ENCODE measurements at regions not wholly inside any gene's neighbourhood (a gene's known extent, or its start where the extent isn't known, plus 50 kb on each side); places are given as distances from the start of the nearest gene placed in this dataset.
"Not testable (repeated sequence)": the region's sequence is repeated elsewhere in the genome, so short reads cannot be mapped to it uniquely, and the experiment has no call there.

DNA sequence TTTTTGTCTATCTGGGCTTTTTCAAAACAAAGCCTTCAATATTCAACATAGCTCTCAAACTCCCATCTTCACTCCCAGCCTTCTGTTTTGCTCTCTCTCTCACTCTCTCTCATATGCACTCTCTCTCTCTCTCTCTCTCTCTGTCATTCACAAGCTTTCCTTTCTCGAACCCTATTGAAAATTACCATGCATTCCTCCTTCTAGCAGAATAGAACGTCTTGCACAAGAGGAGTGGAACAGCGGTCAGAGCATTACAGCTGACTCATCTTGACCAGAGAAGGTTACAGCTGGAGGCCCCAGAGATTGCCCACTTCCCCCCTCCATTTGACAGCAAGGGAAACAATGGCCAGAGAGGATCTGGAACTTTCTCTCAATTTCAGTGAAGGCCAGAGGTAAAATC is 51.0 kb upstream of the LIFR start:
- DNase-seq (ENCODE audit: low read depth): peak; percentile 99

DNA sequence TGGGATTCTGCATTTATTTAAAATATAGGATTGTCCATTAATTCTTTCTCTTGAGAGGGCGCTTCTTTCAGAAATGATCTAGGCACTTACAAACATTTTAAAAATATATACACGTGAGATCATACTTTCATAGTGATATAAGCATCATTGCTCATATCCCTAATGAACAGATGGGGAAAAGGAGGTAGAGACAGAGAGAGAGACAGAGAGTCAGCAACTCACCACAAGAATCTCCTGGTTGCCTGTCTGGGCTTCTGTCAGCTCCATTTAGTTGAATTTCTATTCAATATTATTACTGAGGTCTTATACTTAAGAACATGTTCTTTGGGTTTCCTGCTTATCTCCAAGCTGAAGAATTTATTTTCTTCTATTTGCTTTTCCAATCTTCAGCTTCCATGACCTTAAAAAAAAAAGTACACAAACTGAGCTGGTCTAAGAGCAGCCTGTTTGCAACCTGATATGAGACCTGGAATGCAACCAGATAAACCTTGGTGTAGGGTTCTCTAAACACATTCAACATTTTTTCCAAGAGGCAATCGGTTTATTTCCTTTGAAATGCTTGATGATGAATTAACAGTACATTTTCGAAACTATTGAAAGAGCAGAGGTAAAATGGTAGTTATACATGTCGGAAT is 51.6 kb upstream of the LIFR start:
- DNase-seq (ENCODE audit: low read depth): peak; percentile 95

DNA sequence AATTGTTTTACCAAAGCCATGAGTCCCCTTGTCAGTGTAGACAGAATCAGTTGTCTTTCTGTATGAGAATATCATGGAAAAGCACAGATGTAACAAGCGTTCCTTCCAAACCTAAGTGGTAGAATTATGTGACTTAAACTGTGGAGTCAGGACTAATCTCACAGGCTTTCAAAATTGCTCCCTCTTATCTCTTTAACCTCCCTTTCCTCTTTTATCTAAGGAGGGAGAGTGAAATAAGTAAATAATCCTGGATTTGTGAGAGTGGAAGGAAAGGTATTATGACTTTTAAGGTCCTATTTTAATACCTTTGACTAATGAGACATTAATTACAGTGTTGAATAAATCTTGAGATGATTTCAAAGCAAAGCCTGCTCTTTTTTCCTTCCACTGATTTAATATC is 52.4 kb upstream of the LIFR start:
- DNase-seq (ENCODE audit: low read depth): no peak

DNA sequence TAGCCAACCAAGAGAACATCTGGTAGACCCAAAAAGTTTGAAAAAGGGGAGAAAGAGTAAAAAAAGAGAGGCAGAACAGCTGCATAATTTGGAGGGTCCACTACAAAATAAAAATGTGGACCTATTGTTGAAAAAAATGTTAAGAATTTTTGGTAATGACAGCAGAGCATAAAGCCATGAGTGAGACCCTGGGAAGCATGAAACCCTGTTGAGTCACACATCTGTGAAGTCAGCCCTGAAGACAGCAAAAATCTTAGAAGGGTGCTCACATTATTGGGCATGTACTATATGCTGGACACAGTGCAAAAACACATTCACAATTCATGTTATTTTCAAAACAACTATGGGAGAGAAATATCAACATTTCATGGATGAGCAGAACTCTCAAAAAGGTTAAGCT is 56.4 kb upstream of the LIFR start:
- no peak for DNase-seq (ENCODE audit: low read depth)

DNA sequence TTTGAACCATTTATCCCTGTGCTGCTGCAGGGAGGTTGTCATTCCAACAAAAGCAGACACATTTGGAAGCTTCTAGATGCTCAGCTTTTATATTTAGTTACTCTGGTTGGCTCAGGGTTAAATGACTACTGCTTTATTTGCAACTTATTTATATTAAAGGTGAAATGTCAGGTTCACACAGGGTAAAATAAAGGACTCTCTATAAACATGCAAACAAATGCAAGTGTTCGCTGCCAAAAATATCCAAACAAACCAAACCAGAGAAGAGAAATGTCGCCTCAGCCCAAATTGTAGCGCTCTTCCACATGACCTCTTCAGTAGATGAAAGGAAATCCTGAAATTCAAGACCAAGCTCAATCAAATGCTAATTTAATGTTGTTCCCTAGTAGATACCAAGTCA is 57.0 kb upstream of the LIFR start:
- DNase-seq (ENCODE audit: low read depth): no peak

DNA sequence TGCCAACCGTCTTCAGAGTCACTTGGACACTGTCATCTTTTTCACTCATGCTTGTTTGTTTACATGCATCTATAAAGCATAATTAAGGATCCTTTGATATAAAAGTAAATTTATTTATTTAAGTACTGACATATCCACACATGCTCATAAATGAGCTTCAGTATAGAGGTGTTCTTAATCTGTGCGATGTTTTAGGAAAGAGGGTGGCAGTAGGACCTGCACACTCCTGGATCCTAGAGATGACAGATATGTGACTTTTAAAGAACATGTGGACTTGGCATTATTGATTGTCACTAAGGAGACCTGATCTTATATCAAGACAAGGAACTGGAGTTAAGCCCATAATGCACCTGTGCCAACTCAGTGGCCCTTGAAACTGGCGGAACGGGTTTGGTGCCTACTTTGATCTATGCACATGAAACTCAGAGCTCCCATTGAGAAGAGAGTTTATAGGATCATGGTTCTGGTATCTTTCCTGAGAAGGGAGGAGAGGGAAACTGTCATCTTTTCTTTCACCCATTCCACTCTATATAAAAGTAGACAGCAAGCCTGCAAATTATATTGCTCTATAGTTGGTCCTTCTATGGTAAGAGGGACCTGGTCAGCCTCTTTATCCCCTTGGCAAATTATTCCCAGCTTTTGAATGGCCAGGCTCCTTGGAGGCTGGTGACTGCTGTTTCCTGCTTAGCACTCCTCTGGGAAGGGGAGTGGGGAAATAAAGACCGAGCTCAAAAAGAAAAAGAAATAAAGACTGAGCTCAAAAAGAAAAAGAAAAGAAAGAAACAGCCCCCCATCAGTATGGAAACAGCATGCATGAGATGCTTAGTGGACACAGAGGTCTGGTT is 57.8 kb upstream of the LIFR start:
- no peak for DNase-seq (ENCODE audit: low read depth)

DNA sequence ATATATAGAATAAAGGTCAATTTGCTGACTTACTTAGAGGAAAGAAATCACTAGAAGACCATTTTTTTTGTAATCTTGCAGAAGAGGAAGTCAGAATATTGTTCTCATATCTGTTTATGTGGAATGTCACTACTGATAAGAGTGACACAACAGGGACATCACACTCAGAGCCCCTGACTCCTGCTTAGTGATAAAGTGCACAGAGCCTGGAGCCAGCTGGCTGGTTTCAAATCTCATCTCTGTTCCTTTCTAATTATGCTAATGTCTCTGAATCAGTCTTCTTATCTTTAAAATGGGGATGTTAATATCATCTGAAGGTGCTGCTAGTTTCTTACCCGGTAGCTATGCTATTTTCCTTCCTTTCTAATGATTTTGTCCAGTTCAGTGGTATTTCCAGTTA is 58.6 kb upstream of the LIFR start:
- DNase-seq (ENCODE audit: low read depth): no peak

DNA sequence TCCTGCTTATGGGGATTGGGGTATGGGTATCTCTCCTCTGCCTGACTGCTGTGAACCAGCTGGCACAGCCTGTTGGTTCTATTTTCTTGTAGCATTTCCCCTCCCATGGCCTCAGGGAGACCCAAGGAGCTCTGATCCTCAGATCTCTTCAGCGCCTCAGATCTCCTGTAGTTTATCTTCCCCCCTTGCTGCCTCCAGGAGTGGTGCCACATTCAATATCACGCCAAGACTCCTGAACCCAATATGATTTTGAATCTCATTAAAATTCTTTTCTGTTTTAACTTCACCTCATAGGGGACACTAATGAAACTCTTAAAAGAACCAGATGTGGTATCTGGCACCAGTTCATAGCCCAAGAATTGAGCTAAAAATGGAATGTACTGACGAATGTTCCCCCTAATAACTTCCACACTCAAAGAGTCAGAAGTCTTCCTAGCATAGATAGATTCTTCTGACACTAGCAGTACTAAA is 59.6 kb upstream of the LIFR start:
- DNase-seq (ENCODE audit: low read depth): no peak

DNA sequence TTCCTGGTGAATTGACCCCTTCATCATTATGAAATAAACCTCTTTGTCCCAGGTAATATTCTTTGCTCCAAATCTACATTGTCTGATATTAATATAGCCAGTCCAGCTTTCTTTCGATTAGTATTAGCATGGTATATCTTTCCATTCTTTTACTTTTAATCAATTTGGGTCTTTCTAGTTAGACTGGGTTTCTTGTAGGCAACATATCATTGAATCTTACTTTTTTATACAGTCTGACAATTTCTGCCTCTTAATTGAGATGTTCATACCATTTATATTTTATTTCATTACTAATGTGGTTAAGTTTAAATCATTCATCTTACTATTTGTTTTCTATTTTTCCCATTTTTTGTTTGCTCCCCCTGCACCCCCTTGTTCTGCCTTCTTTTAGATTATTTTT is 61.7 kb upstream of the LIFR start:
- DNase-seq (ENCODE audit: low read depth): no peak

DNA sequence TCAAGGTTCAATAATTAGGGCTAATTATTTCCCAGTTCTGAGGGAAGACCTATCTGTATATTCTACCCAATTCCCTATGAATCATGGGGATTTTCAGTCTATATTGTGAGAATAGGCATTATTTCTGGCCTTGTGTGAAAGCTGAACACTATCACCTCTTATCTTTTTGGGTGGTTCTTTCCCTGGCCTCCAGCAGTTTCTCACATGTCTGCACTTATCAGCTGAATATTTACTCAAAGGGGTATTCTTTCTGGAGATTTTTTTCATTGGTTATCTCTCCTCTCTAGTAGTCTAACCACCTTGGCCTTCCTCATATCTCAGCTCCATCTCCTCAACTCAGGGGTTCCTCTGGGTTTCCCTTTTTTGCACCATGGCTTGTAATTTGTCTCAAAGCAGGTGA is 64.9 kb upstream of the LIFR start:
- DNase-seq (ENCODE audit: low read depth): no peak

DNA sequence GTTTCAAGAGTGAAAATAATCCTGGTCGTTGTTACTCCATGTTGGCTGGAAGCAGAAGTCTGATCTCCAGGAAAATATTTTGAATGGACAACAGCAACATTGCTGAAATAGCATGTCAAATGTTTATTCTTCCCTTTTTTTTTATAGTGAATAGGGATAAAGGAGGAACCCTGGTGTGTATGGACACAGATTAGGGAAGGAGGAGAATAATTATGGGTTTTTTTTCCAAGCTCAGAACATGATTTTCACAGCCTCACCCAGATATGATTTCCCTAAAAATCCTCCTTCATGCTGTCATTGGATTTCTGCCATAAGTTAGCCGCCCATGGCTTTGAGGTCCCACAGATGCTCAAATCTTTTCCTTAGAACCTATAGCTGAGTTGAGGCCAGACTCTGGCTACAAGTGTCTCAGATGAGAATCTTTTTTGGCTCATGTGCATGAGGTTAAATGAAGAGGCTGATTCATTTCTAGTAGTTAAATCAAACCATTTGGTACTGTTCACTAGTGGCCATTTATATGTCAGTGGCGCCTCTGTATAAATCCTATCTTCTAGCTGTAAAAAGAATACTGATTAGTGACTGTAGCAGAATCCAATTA is 65.5 kb upstream of the LIFR start:
- no peak for DNase-seq (ENCODE audit: low read depth)

DNA sequence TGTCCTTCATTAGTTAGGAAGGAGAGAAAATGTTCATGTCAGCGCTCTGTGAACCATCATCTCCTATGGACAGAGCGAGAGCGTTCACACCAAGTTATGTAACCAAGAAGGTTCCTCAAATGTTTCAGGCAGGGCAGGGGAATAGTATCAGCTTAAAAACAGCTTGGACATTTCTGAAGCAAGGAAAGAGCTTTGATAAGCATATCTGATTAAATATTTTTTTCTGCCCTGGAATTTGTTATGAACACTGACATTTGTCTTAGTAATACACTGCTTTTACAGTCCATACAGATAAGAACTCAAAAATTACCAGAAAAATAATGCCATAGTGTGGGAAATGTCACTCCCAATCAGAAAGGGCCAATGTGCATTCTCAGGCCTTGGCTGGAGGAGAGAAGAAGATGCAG is 66.3 kb upstream of the LIFR start:
- DNase-seq (ENCODE audit: low read depth): no peak

DNA sequence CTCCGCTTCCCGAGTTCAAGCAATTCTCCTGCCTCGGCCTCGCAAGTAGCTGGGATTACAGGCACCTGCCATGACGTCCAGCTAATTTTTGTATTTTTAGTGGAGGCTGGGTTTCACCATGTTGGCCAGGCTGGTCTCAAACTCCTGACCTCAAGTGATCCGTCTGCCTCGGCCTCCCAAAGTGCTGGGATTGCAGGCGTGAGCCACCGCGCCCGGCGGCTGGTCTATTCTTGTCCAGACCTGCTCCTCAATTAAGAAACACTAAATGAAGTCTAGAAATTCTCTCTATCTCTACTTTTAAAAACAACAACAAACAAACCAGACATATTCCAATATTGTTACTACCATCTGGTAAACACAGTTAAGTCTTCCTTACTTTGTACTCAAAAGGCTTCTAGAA is 68.1 kb upstream of the LIFR start:
- not testable (repeated sequence) for DNase-seq (ENCODE audit: low read depth)

DNA sequence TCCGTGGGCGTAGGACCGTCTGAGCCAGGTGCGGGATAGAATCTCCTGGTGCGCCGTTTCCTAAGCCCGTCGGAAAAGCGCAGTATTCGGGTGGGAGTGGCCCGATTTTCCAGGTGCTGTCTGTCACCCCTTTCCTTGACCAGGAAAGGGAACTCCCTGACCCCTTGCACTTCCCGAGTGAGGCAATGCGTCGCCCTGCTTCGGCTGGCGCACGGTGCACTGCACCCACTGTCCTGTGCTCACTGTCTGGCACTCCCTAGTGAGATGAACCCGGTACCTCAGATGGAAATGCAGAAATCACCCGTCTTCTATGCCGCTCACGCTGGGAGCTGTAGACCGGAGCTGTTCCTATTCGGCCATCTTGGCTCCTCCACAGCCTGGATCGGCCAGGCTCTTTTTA is 74.9 kb upstream of the LIFR start:
- not testable (repeated sequence) for DNase-seq (ENCODE audit: low read depth)

DNA sequence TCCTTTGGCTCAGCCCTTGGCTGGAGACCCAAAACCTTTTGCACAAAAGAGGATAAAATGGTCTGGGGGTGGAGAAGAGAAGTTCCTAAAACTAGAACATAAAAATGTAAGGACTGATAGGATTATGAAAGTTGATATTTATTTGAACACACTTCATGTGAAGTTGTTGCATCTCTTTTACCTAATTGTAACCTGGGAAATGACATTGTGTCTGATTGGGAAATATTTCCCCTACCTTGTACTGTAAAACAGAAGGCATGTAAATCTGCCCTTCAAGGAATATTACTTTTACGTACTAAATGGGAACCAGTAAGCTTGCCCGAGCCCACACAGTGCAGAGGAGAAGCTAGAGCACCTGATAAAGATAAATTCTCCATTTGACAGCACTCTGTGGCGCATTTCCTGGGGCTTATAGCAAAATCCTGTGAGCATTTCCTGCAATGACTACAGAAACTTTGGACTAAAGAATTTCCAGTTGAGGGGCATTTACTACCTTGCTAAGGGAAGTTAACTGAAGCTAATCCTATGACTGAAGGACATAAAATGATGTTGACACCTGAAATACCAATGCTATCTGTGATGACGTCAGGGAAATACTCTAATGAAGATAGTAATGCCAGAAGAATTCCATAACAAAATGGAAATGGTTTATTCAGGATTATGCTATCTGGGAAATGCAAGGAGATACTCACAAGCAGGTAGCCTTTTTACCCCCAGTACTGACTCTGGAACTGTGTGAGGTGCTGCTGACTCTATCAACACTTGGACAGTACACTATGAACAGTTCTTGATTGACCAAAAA is 78.3 kb upstream of the LIFR start:
- peak; percentile 17 for DNase-seq (ENCODE audit: low read depth)

DNA sequence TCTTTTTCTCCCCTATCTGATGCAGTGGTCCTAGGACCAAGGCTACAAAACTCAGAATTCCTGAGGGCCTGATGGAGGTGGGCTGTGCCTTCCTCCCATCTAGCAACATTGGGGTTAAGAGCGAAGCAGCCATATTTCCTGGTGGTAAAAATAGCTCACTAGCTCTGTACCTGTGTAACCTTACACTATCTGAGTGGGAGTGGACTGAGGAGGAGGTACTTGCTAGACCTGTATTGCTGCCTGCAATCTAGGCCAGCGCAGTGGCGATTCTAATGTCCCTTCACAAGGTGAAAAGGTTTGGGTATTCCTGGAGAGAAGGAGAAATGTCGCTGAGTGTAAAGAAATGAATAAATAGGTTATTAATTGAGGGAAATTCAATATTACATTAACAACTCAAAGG is 80.2 kb upstream of the LIFR start:
- DNase-seq (ENCODE audit: low read depth): no peak

DNA sequence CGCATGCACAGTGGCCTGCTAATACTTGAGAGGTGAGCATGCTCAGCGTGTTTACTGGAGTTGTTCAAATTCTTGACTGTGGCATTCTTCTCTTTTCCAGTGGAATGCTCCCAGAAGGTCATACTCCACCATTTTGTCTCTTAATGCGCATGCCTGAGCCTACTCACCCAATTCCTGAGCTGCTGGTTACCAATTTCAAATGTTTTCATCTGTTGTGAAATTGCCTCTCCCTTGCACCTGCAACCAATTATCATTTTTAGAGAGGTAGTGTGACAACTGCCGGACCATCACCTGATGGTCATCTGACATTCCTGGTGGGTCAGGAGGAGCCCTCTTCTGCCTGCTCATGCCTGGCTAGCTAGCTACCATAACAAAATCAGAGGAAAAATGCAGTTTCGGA is 82.2 kb upstream of the LIFR start:
- DNase-seq (ENCODE audit: low read depth): no peak

DNA sequence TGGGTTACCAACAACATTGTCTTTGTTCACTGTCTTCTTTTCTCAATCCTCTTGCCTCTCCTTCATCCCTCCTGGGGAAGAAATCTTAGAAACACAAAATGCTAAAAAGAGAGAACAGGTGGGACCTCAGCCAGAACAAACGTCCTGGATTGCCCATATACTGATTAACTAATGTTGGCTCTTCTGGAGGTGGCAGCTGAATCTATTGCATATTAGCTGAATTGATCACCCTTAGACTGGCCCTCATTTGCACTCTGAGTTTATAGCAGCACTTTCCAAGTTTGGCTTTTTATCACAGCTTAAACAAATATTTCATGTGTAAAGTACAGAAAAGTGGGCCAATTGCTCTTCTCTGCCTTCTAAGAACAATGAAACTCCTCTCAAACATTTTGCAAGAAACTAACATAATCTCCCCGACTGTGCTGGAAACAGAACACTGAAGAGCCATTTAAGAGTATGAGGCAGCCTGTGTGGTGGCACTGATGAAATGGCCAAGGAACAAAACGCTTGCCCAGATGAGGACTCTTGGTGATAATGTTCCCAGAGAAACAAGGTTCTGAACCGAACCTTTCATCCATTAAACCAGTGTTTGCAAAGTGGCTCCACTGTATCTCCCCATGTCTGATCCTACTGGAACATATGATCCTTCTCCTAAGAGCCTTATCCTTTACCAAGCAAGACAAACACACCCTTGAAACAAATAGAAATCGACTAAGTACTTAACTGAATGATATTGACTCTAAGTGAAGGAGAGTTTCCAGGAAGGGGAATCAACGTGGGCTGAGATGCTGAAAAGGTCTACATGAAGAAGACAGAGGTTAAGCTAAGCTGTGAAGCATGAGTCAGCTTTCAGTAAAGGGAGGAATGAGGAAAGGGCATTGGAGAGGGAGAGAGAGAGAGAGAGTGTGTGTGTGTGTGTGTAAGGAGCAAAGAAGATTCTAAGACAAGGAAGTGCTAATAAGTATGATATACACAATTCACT is 83.2 kb upstream of the LIFR start:
- DNase-seq (ENCODE audit: low read depth): peak; percentile 81

DNA sequence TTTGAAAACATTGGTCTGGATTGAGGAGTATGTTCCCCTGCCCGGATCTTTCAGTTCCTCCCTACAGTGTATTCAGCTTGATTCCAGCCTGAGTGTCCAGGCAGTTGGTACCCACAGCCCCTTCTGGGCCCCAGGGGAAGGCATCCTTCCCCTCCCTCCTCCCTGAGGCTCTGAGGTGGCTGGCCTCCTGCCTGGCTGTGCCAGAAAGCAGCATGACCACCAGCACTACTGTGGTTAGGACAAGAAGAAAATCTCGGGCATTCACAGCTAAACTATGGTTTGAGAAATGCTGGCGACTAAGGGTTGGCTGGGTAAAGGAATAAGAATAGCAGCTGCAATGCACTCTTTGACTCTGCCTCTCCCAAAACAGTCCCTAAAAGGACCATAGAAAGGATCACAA is 84.6 kb upstream of the LIFR start:
- peak; percentile 34 for DNase-seq (ENCODE audit: low read depth)

DNA sequence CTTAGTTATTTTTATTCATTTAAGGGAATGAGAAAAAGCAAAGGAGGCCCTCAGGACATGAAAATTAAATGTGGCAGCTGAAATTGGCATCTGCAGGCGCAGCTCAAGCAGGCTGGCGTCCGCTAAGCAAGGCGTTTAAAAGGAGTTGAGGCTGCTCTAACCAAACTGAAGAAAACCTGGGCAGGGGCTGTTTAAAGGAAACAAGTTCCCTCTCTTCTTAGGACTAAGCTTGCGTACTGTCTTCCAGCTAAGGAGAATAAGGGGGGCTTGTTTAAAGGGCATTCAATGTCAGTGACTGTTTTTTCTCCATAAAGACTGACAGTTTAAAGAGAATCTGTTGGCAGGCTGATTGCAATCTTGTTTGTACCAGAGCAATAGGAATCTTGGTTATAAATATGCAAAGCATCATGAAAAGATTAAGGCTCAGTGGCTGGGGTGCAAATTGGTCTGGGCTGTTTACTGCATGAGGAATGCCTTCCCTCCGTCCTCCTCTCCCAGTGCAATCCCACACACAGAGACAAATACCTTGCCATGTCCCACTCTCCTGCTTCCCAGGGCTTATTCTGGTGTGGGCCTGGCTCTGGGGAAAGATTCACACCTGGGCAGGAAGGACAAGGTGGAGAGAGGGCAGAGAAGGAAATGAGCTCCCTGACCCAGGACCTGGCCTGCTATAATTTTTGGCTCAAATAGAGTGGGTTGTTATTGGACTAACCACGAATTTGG is 85.9 kb upstream of the LIFR start:
- no peak for DNase-seq (ENCODE audit: low read depth)

DNA sequence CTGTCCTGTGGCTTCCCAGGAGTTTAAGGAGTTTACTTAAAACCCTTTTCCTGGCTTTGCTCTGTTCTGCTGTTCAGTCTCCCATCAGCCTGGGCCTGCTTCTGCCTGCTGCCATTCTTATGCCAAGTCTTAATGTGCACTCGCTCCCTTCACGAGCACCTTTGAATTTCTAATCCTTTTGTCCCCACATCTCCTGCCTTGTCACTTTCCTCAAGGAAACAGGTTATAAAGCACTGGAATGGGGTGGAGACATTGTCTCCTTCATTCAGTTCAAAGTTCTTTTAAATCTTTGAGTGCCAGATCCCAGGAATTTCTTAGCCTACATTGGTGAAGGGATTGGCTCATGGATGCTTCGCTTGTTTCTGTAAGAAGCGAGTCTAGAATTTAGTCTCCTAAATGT is 87.2 kb upstream of the LIFR start:
- no peak for DNase-seq (ENCODE audit: low read depth)
